GM10248 (cell line): ENCODE measurements at regions not wholly inside any gene's neighbourhood (a gene's known extent, or its start where the extent isn't known, plus 50 kb on each side); places are given as distances from the start of the nearest gene placed in this dataset.

Experiments used
- CTCF ChIA-PET: fragments of 300-600 bp; sonication (Branson Sonifier 250); formaldehyde crosslinking; extraction: SDS; loops from one replicate; lab custom pipeline; 2021; ENCODE audit warnings: antibody characterized with exemption; lab: Yijun Ruan, JAX
- POLR2A ChIA-PET: fragments of 350-650 bp; sonication (Branson Sonifier 250); formaldehyde crosslinking; extraction: SDS; loops from one replicate; lab custom pipeline; 2020; ENCODE audit warnings: antibody characterized with exemption; lab: Yijun Ruan, JAX
- DNase-seq: peaks from one replicate; pipeline ENCODE4 v3.0.0; 2012; ENCODE audit errors: extremely low spot score
- CTCF ChIP-seq: IDR thresholded peaks from 2 replicates; pipeline ENCODE4 v1.5.1; 2012; ENCODE audit warnings: mild to moderate bottlenecking, low read depth; ENCODE audit errors: extremely low read depth, missing control alignments, control extremely low read depth

- TF ChIP-seq CTCF = no peak
- ChIA-PET POLR2A (no interaction called here), CTCF (no interaction called here)
- DNase-seq = no peak
Observed at GRCh38 chr6:97665446-97665845, 382.4 kb upstream of the MMS22L start.

- ChIA-PET CTCF (interaction anchor here (0.8 kb wide), 1 partner anchor 9 kb away, joined by 3 read pairs; no protein-coding TSS in a partner anchor), POLR2A (no interaction called here)
- no peak for TF ChIP-seq CTCF
- no peak for DNase-seq
Observed at GRCh38 chr6:97666889-97667288, 383.9 kb upstream of the MMS22L start.

- DNase-seq = peak; percentile 16
Observed at GRCh38 chr6:97668716-97669115, 385.7 kb upstream of the MMS22L start.

GRCh38 chr6:97669191-97670031 is 386.4 kb upstream of the MMS22L start:
- POLR2A ChIA-PET = no interaction called here
- CTCF ChIA-PET = interaction anchor here (1.2 to 3.3 kb wide), 4 partner anchors 16 to 49 kb away, joined by 3 to 11 read pairs (median 6); no protein-coding TSS in a partner anchor

More at GRCh38 chr6:97668716-97669115, 385.7 kb upstream of the MMS22L start:
- no peak for TF ChIP-seq CTCF
- ChIA-PET POLR2A (no interaction called here), CTCF (interaction anchor here (1.2 to 3.3 kb wide), 3 partner anchors 17 to 48 kb away, joined by 3 to 11 read pairs (median 6); no protein-coding TSS in a partner anchor)

GRCh38 chr6:97674802-97675201 is 391.8 kb upstream of the MMS22L start:
- DNase-seq = no peak
- ChIA-PET POLR2A (no interaction called here), CTCF (no interaction called here)
- TF ChIP-seq CTCF = no peak

More at GRCh38 chr6:97669191-97670031, 386.4 kb upstream of the MMS22L start:
- no peak for TF ChIP-seq CTCF
- peak; percentile 73 for DNase-seq

GRCh38 chr6:97677626-97678025 is 394.6 kb upstream of the MMS22L start:
- no peak for DNase-seq
- ChIA-PET POLR2A (no interaction called here), CTCF (no interaction called here)
- no peak for TF ChIP-seq CTCF
